GM23338 (cell line): ENCODE measurements at regions not wholly inside any gene's neighbourhood (a gene's known extent, or its start where the extent isn't known, plus 50 kb on each side); places are given as distances from the start of the nearest gene placed in this dataset.

ENCODE experiments used
- ATAC-seq: fragments of 200-7000 bp; cut with Tn5 transposase; 3 replicates; pipeline ENCODE4 v1.9.1; 2020
- DNase-seq: peaks from one replicate; pipeline ENCODE4 v3.0.0-alpha.2; 2015; ENCODE audit warnings: low spot score
- H2AFZ ChIP-seq: fragments of 200-600 bp; sonication (generic); 2 replicates; pipeline ENCODE4 v1.8.0; 2016; ENCODE audit warnings: antibody characterized with exemption, mild to moderate bottlenecking, moderate library complexity
- H3F3A ChIP-seq: fragments of 200-600 bp; sonication (generic); replicated peaks from 2 replicates; pipeline ENCODE4 v1.8.0; 2017; ENCODE audit warnings: antibody characterized with exemption, mixed run types, low read depth
- H3K27ac ChIP-seq: fragments of 200-600 bp; sonication (generic); 2 replicates; pipeline ENCODE4 v1.6.1; 2016; ENCODE audit warnings: low read depth
- H3K27me3 ChIP-seq: fragments of 200-600 bp; sonication (generic); 2 replicates; pipeline ENCODE4 v1.8.0; 2016; ENCODE audit warnings: mild to moderate bottlenecking, mixed run types, moderate library complexity; ENCODE audit not compliant: insufficient read depth
- H3K36me3 ChIP-seq: fragments of 200-600 bp; sonication (generic); 2 replicates; pipeline ENCODE4 v1.8.0; 2016; ENCODE audit warnings: mild to moderate bottlenecking; ENCODE audit not compliant: insufficient read depth
- H3K4me1 ChIP-seq: fragments of 200-600 bp; sonication (generic); 2 replicates; pipeline ENCODE4 v1.8.0; 2016; ENCODE audit warnings: mild to moderate bottlenecking, moderate library complexity; ENCODE audit not compliant: insufficient read depth
- H3K4me2 ChIP-seq: fragments of 200-600 bp; sonication (generic); 2 replicates; pipeline ENCODE4 v1.7.1; 2017; ENCODE audit warnings: mixed run types
- H3K4me3 ChIP-seq: fragments of 200-600 bp; sonication (generic); 2 replicates; pipeline ENCODE4 v1.6.1; 2016; ENCODE audit warnings: mixed run types
- H3K79me2 ChIP-seq: fragments of 200-600 bp; sonication (generic); replicated peaks from 2 replicates; pipeline ENCODE4 v1.8.0; 2017; ENCODE audit warnings: mild to moderate bottlenecking; ENCODE audit not compliant: insufficient read depth
- H3K9me2 ChIP-seq: fragments of 200-600 bp; sonication (generic); 2 replicates; pipeline ENCODE4 v1.8.0; 2017; ENCODE audit not compliant: insufficient read depth
- H4K20me1 ChIP-seq: fragments of 200-600 bp; sonication (generic); replicated peaks from 2 replicates; pipeline ENCODE4 v1.8.0; 2017; ENCODE audit warnings: mild to moderate bottlenecking; ENCODE audit not compliant: insufficient read depth
- H3K27ac Mint-ChIP-seq: 2 replicates; pipeline ENCODE4 v1.8.0; 2020; ENCODE audit warnings: inconsistent platforms, mild to moderate bottlenecking, moderate library complexity, mixed read lengths
- H3K27me3 Mint-ChIP-seq: 3 replicates; pipeline ENCODE4 v1.8.0; 2022; ENCODE audit warnings: low read depth, mild to moderate bottlenecking, moderate library complexity, mixed read lengths, inconsistent platforms; ENCODE audit not compliant: insufficient read depth, poor library complexity
- H3K36me3 Mint-ChIP-seq: 3 replicates; pipeline ENCODE4 v1.8.0; 2021; ENCODE audit warnings: low read depth, mild to moderate bottlenecking, inconsistent platforms, moderate library complexity, mixed read lengths
- H3K4me1 Mint-ChIP-seq: 3 replicates; pipeline ENCODE4 v1.8.0; 2020; ENCODE audit warnings: mild to moderate bottlenecking, inconsistent platforms, mixed read lengths
- H3K4me3 Mint-ChIP-seq: 3 replicates; pipeline ENCODE4 v1.8.0; 2021; ENCODE audit warnings: moderate library complexity, mild to moderate bottlenecking, inconsistent platforms, mixed read lengths
- H3K9me3 Mint-ChIP-seq: 3 replicates; pipeline ENCODE4 v1.8.0; 2020; ENCODE audit warnings: moderate library complexity, mild to moderate bottlenecking, inconsistent platforms, mixed read lengths
- CREB1 ChIP-seq: fragments of 250-450 bp; sonication (Bioruptor Pico); IDR thresholded peaks from 2 replicates; pipeline ENCODE4 v1.5.0; 2020; ENCODE audit warnings: low read depth, mild to moderate bottlenecking, moderate library complexity
- EZH2 ChIP-seq: fragments of 200-600 bp; sonication (generic); IDR thresholded peaks from one replicate; pipeline ENCODE4 v1.8.0; 2017; ENCODE audit warnings: antibody characterized with exemption, mild to moderate bottlenecking, low read depth; ENCODE audit not compliant: unreplicated experiment
- JUNB ChIP-seq: IDR thresholded peaks from one replicate; pipeline ENCODE4 v1.6.1; 2016; ENCODE audit warnings: antibody characterized with exemption; ENCODE audit not compliant: unreplicated experiment
- NANOG ChIP-seq: IDR thresholded peaks from 2 replicates; pipeline ENCODE4 v1.6.1; 2016; ENCODE audit warnings: antibody characterized with exemption, borderline replicate concordance
- POLR2AphosphoS5 ChIP-seq: IDR thresholded peaks from 2 replicates; pipeline ENCODE4 v1.6.1; 2016; ENCODE audit warnings: antibody characterized with exemption, low read depth
- STAT1 ChIP-seq: IDR thresholded peaks from one replicate; pipeline ENCODE4 v1.6.1; 2016; ENCODE audit warnings: antibody characterized with exemption; ENCODE audit not compliant: unreplicated experiment
- ZNF114 ChIP-seq: fragments of 250-450 bp; sonication (Bioruptor Pico); IDR thresholded peaks from 2 replicates; pipeline ENCODE4 v1.5.0; 2020; ENCODE audit warnings: mild to moderate bottlenecking, moderate library complexity
- TF ChIP-seq, protein P1 (sequence below): IDR thresholded peaks from 2 replicates; pipeline ENCODE4 v1.6.1; 2016; ENCODE audit warnings: antibody characterized with exemption
- TF ChIP-seq, protein P2 (sequence below), 2 experiments: fragments of 200-600 bp in 1 of 2; sonication (generic) in 1 of 2; conservative IDR thresholded peaks; 2 replicates each; pipeline versions ENCODE4 v1.5.1 to v1.6.1; 2016 to 2017; ENCODE audit warnings: antibody characterized with exemption in 2 of 2, low read depth in 2 of 2, mild to moderate bottlenecking in 2 of 2, moderate library complexity in 1 of 2
- TF ChIP-seq, protein P3 (sequence below): fragments of 250-450 bp; sonication (Bioruptor Pico); IDR thresholded peaks from 2 replicates; pipeline ENCODE4 v1.5.0; 2020; ENCODE audit warnings: mild to moderate bottlenecking, moderate library complexity

DNA sequence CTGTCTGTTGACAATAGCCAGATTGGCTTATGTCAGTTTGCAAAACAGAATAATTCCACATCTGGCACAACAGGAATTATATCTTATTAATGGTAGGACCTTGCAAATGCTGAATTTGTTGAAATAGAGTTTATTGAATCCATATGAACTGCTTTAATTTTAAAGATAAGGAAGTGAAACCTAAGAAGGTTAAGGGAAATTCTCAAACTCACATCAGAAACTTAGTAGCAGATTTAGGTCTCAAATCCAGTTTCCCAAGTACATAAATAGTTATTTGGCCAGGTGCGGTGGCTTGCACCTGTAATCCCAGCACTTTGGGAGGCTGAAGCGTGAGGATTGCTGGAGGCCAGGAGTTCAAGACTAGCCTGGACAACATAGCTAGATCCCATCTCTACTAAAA lies 117.1 kb downstream of the HNRNPD start:
- H3K4me1 Mint-ChIP-seq: no peaks in the 10 kb centered on the region
- Histone ChIP-seq H4K20me1 (no peaks in the 10 kb centered on the region), H3K36me3 (no peaks in the 10 kb centered on the region), H3K4me2 (no peak overlapping the region), H2AFZ (no peak overlapping the region), H3K27ac (no peak overlapping the region), H3K27me3 (no peaks in the 10 kb centered on the region), H3F3A (no peaks in the 10 kb centered on the region), H3K9me2 (no peaks in the 10 kb centered on the region), H3K79me2 (no peaks in the 10 kb centered on the region), H3K4me1 (no peaks in the 10 kb centered on the region), H3K4me3 (no peak overlapping the region)
- no peaks in the 10 kb centered on the region for H3K36me3 Mint-ChIP-seq
- H3K4me3 Mint-ChIP-seq: no peak overlapping the region
- no peak overlapping the region for H3K27ac Mint-ChIP-seq
- H3K9me3 Mint-ChIP-seq: no peaks in the 10 kb centered on the region; the same call in 2 of the 3 replicates
- no peak for ATAC-seq
- DNase-seq: no peak
- TF ChIP-seq JUNB (no peak), ZNF114 (no peak), NANOG (no peak)
- TF ChIP-seq, protein P1, sequence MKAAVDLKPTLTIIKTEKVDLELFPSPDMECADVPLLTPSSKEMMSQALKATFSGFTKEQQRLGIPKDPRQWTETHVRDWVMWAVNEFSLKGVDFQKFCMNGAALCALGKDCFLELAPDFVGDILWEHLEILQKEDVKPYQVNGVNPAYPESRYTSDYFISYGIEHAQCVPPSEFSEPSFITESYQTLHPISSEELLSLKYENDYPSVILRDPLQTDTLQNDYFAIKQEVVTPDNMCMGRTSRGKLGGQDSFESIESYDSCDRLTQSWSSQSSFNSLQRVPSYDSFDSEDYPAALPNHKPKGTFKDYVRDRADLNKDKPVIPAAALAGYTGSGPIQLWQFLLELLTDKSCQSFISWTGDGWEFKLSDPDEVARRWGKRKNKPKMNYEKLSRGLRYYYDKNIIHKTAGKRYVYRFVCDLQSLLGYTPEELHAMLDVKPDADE: no peak
- no peaks in the 10 kb centered on the region for H3K27me3 Mint-ChIP-seq

DNA sequence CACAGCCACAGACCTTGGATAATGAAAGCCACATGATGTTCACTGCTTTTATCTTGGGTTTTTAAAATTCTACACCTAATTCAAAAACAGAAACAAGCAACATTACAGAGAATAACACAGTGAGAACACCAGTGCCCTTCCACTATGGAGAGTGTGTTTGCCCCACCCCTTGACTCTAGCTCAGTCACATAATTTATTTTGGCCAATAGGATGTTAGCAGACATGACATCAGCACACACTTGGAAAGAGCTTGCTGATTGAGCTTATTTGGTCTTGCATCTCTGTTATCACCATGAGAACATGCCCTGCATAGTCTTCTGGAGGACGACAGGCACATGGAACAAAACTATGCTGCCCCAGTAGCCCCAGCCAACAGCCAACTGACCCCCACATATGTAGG lies 118.1 kb downstream of the HNRNPD start:
- Mint-ChIP-seq H3K4me3 (no peak overlapping the region), H3K27ac (no peak overlapping the region)
- no peak for ATAC-seq
- TF ChIP-seq EZH2: no peak
- TF ChIP-seq ZNF114: no peak
- no peak for TF ChIP-seq CREB1 (CRISPR knock-in tag)
- TF ChIP-seq POLR2AphosphoS5: no peak
- no peak for TF ChIP-seq NANOG
- TF ChIP-seq STAT1: no peak
- TF ChIP-seq, protein P2, sequence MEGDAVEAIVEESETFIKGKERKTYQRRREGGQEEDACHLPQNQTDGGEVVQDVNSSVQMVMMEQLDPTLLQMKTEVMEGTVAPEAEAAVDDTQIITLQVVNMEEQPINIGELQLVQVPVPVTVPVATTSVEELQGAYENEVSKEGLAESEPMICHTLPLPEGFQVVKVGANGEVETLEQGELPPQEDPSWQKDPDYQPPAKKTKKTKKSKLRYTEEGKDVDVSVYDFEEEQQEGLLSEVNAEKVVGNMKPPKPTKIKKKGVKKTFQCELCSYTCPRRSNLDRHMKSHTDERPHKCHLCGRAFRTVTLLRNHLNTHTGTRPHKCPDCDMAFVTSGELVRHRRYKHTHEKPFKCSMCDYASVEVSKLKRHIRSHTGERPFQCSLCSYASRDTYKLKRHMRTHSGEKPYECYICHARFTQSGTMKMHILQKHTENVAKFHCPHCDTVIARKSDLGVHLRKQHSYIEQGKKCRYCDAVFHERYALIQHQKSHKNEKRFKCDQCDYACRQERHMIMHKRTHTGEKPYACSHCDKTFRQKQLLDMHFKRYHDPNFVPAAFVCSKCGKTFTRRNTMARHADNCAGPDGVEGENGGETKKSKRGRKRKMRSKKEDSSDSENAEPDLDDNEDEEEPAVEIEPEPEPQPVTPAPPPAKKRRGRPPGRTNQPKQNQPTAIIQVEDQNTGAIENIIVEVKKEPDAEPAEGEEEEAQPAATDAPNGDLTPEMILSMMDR (conservative IDR thresholded peaks at IDR 0.05; ENCODE audit: low read depth in 2 of 2): no peak
- TF ChIP-seq, protein P3, sequence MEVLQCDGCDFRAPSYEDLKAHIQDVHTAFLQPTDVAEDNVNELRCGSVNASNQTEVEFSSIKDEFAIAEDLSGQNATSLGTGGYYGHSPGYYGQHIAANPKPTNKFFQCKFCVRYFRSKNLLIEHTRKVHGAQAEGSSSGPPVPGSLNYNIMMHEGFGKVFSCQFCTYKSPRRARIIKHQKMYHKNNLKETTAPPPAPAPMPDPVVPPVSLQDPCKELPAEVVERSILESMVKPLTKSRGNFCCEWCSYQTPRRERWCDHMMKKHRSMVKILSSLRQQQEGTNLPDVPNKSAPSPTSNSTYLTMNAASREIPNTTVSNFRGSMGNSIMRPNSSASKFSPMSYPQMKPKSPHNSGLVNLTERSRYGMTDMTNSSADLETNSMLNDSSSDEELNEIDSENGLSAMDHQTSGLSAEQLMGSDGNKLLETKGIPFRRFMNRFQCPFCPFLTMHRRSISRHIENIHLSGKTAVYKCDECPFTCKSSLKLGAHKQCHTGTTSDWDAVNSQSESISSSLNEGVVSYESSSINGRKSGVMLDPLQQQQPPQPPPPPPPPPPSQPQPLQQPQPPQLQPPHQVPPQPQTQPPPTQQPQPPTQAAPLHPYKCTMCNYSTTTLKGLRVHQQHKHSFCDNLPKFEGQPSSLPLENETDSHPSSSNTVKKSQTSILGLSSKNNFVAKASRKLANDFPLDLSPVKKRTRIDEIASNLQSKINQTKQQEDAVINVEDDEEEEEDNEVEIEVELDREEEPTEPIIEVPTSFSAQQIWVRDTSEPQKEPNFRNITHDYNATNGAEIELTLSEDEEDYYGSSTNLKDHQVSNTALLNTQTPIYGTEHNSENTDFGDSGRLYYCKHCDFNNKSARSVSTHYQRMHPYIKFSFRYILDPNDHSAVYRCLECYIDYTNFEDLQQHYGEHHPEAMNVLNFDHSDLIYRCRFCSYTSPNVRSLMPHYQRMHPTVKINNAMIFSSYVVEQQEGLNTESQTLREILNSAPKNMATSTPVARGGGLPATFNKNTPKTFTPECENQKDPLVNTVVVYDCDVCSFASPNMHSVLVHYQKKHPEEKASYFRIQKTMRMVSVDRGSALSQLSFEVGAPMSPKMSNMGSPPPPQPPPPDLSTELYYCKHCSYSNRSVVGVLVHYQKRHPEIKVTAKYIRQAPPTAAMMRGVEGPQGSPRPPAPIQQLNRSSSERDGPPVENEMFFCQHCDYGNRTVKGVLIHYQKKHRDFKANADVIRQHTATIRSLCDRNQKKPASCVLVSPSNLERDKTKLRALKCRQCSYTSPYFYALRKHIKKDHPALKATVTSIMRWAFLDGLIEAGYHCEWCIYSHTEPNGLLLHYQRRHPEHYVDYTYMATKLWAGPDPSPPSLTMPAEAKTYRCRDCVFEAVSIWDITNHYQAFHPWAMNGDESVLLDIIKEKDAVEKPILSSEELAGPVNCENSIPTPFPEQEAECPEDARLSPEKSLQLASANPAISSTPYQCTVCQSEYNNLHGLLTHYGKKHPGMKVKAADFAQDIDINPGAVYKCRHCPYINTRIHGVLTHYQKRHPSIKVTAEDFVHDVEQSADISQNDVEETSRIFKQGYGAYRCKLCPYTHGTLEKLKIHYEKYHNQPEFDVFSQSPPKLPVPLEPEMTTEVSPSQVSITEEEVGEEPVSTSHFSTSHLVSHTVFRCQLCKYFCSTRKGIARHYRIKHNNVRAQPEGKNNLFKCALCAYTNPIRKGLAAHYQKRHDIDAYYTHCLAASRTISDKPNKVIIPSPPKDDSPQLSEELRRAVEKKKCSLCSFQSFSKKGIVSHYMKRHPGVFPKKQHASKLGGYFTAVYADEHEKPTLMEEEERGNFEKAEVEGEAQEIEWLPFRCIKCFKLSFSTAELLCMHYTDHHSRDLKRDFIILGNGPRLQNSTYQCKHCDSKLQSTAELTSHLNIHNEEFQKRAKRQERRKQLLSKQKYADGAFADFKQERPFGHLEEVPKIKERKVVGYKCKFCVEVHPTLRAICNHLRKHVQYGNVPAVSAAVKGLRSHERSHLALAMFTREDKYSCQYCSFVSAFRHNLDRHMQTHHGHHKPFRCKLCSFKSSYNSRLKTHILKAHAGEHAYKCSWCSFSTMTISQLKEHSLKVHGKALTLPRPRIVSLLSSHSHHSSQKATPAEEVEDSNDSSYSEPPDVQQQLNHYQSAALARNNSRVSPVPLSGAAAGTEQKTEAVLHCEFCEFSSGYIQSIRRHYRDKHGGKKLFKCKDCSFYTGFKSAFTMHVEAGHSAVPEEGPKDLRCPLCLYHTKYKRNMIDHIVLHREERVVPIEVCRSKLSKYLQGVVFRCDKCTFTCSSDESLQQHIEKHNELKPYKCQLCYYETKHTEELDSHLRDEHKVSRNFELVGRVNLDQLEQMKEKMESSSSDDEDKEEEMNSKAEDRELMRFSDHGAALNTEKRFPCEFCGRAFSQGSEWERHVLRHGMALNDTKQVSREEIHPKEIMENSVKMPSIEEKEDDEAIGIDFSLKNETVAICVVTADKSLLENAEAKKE: no peak

More for the DNA sequence above, 118.1 kb downstream of the HNRNPD start:
- no peaks in the 10 kb centered on the region for H3K9me2 ChIP-seq
- H3K36me3 Mint-ChIP-seq: no peaks in the 10 kb centered on the region
- no peaks in the 10 kb centered on the region for H3K27me3 Mint-ChIP-seq
- no peaks in the 10 kb centered on the region for H3K4me1 ChIP-seq
- H3K27ac ChIP-seq: no peak overlapping the region
- H3K36me3 ChIP-seq: no peaks in the 10 kb centered on the region
- H3K4me3 ChIP-seq: no peak overlapping the region
- no peaks in the 10 kb centered on the region for H3K4me1 Mint-ChIP-seq
- no peaks in the 10 kb centered on the region; the same call in 2 of the 3 replicates for H3K9me3 Mint-ChIP-seq
- no peaks in the 10 kb centered on the region for H3K27me3 ChIP-seq
- H3K4me2 ChIP-seq: no peak overlapping the region
- DNase-seq: no peak
- no peaks in the 10 kb centered on the region for H3F3A ChIP-seq
- H4K20me1 ChIP-seq: no peaks in the 10 kb centered on the region
- no peaks in the 10 kb centered on the region for H3K79me2 ChIP-seq
- no peak overlapping the region for H2AFZ ChIP-seq
